ENCODE measurements at regions not wholly inside any gene's neighbourhood (a gene's known extent, or its start where the extent isn't known, plus 50 kb on each side); places are given as distances from the start of the nearest gene placed in this dataset.

GRCh38 chr4:144411119-144411518 lies 234.8 kb upstream of the HHIP start:
- WGBS (ENCODE audit: extremely low coverage, insufficient read length, low lambda C conversion rate) = no CpG with 5 or more reads among the region's 1 CpG
- TF ChIP-seq, protein P1, sequence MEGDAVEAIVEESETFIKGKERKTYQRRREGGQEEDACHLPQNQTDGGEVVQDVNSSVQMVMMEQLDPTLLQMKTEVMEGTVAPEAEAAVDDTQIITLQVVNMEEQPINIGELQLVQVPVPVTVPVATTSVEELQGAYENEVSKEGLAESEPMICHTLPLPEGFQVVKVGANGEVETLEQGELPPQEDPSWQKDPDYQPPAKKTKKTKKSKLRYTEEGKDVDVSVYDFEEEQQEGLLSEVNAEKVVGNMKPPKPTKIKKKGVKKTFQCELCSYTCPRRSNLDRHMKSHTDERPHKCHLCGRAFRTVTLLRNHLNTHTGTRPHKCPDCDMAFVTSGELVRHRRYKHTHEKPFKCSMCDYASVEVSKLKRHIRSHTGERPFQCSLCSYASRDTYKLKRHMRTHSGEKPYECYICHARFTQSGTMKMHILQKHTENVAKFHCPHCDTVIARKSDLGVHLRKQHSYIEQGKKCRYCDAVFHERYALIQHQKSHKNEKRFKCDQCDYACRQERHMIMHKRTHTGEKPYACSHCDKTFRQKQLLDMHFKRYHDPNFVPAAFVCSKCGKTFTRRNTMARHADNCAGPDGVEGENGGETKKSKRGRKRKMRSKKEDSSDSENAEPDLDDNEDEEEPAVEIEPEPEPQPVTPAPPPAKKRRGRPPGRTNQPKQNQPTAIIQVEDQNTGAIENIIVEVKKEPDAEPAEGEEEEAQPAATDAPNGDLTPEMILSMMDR (conservative IDR thresholded peaks at IDR 0.05) = no peak
- H3K36me3 Mint-ChIP-seq (ENCODE audit: insufficient read depth in 1 of 3, low read depth in 3 of 3) = no peaks in the 10 kb centered on the region

More at GRCh38 chr4:144411119-144411518, 234.8 kb upstream of the HHIP start:
- Histone ChIP-seq H3T11ph (ENCODE audit: low read length) (no peak overlapping the region), H4K5ac (ENCODE audit: insufficient read length, low read depth, low read length) (no peak overlapping the region), H3K14ac (ENCODE audit: insufficient read depth, low read length) (no peak overlapping the region), H3K56ac (ENCODE audit: insufficient read length, low read depth, low read length) (no peak overlapping the region), H3K9ac (ENCODE audit: extremely low read depth, insufficient read length, low read length) (no peak overlapping the region), H2AFZ (ENCODE audit: low read length) (no peak overlapping the region), H3K23me2 (ENCODE audit: insufficient read length, low read depth, low read length, poor library complexity, severe bottlenecking) (no peaks in the 10 kb centered on the region), H3K27me3 (ENCODE audit: insufficient read depth, low read length) (no peaks in the 10 kb centered on the region), H2AK5ac (ENCODE audit: insufficient read length, low read length) (no peak overlapping the region), H3K9me3 (ENCODE audit: control insufficient read depth, low read depth, low read length) (no peaks in the 10 kb centered on the region), H3K23ac (ENCODE audit: insufficient read length, low read depth, low read length) (no peak overlapping the region), H4K20me1 (ENCODE audit: control insufficient read depth, insufficient read depth, insufficient read length) (no peaks in the 10 kb centered on the region), H3K4me1 (ENCODE audit: insufficient read depth, low read length) (no peaks in the 10 kb centered on the region), H4K91ac (ENCODE audit: insufficient read length, low read depth, low read length) (no peak overlapping the region), H2BK12ac (ENCODE audit: insufficient read length, low read depth, low read length) (no peak overlapping the region), H3K79me1 (ENCODE audit: insufficient read depth, low read depth, low read length, poor library complexity, severe bottlenecking) (no peaks in the 10 kb centered on the region), H3K27ac (ENCODE audit: insufficient read length, low read depth, low read length) (no peak overlapping the region), H3K4ac (ENCODE audit: low read depth, low read length) (no peak overlapping the region), H3K79me2 (ENCODE audit: insufficient read depth, low read length) (no peaks in the 10 kb centered on the region), H4K8ac (replicated peaks; ENCODE audit: insufficient read length, low read depth, low read length) (no peak overlapping the region), H3K18ac (ENCODE audit: insufficient read length, low read depth, low read length) (no peak overlapping the region), H2BK5ac (ENCODE audit: insufficient read length, low read length) (no peak overlapping the region), H2BK120ac (ENCODE audit: low read depth, low read length, poor library complexity, severe bottlenecking) (no peak overlapping the region), H2BK15ac (ENCODE audit: low read depth, low read length) (no peak overlapping the region), H3K4me2 (ENCODE audit: insufficient read depth, insufficient read length, low read length) (no peak overlapping the region), H2BK20ac (ENCODE audit: low read depth, low read length, poor library complexity, severe bottlenecking) (no peak overlapping the region)
- H3K27me3 Mint-ChIP-seq (ENCODE audit: low read depth) = no peaks in the 10 kb centered on the region
- H3K4me1 Mint-ChIP-seq = peaks cover 0 to 3% of the 10 kb centered on the region in 2 experiments; a peak in 2 of 4 replicates
- H3K9me3 Mint-ChIP-seq = no peaks in the 10 kb centered on the region; a peak in 1 of 5 replicates
- DNase-seq = no peak
- H3K27ac Mint-ChIP-seq = no peak overlapping the region
- H3K4me3 Mint-ChIP-seq = no peak overlapping the region
